ENCODE measurements at regions not wholly inside any gene's neighbourhood (a gene's known extent, or its start where the extent isn't known, plus 50 kb on each side); places are given as distances from the start of the nearest gene placed in this dataset.
"Not testable (repeated sequence)": the region's sequence is repeated elsewhere in the genome, so short reads cannot be mapped to it uniquely, and the experiment has no call there.

DNA sequence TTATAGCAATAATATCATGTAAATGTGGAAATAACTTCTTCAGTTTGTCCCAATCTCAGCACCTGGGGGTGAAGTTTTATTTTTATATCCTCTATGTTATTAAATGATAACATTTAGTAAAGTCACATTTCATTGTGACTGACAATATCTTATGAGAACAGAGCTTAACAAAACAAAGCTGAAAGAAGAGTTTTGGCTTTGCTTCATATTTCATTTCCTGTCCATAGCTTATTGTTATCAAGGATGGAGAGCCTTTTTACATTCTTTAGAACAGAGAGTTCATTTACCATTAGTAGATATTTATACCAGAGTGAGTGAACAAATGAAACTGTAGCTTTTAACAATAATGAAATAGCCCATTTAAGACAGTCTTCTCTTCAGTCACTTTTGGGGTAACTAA is 231.9 kb upstream of the SGK1 start:
- Mint-ChIP-seq H3K27ac (no peak overlapping the region), H3K27me3 (peaks cover 2 to 15% of the 10 kb centered on the region in 2 donors), H3K36me3 (peaks cover 0 to 4% (median 0%) of the 10 kb centered on the region in 3 donors), H3K4me1 (no peaks in the 10 kb centered on the region), H3K4me3 (no peak overlapping the region), H3K9me3 (no peaks in the 10 kb centered on the region)
- Histone ChIP-seq H3K27ac (ENCODE audit: low read depth, low read length) (no peak overlapping the region), H3K4me3 (ENCODE audit: low read length) (no peak overlapping the region), H3K27me3 (ENCODE audit: insufficient read depth, low read length, poor library complexity, severe bottlenecking) (no peaks in the 10 kb centered on the region), H3K36me3 (ENCODE audit: insufficient read depth, low read length) (no peaks in the 10 kb centered on the region), H3K9me3 (ENCODE audit: low read length) (no peaks in the 10 kb centered on the region), H3K4me1 (ENCODE audit: insufficient read depth, low read length) (no peaks in the 10 kb centered on the region)
- no peak for DNase-seq
- ChIA-PET CTCF (no interaction called here), POLR2A (no interaction called here)

DNA sequence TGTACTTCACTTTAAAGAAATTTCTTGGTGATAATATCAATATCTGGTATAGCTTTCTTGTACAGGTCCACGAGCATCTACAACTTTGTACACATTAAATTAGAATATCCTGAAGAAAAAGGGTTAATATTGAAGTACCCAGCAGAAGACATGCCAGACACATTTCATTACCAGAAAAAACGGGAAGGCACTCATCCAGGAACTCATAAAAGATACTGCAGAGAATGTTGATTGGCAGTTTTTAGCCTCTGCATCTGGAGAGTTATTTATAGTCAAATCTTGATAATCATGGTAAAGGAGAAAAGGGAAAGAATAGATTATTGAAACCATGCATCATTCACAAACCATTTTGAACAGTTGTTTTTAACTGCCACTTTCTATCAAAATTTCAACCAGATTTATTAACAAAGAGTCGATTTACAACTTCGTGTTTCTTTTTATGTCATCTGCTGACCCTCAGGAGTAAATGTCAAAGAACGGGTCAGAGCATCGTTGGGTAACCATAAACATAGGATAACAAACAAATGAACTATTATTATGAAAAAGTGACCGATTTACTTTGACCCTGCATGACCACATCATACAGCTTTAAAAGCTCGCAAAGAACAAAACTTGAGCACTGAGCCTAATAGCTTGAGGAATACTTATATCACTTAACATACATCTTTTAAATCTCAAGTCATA is 229.2 kb upstream of the SGK1 start:
- POLR2A ChIA-PET = no interaction called here
- H3K4me1 Mint-ChIP-seq = peaks cover 5 to 9% (median 8%) of the 10 kb centered on the region in 3 donors

GRCh38 chr6:134544737-134545136 is 226.8 kb upstream of the SGK1 start:
- H3K9me3 ChIP-seq (ENCODE audit: low read length) = no peaks in the 10 kb centered on the region
- no peaks in the 10 kb centered on the region for H3K36me3 ChIP-seq (ENCODE audit: insufficient read depth, low read length)
- H3K4me3 ChIP-seq (ENCODE audit: low read length) = no peak overlapping the region
- ChIA-PET POLR2A (no interaction called here), CTCF (no interaction called here)
- Mint-ChIP-seq H3K36me3 (peaks cover 0 to 4% (median 0%) of the 10 kb centered on the region in 3 donors), H3K4me1 (peaks cover 12 to 17% (median 13%) of the 10 kb centered on the region in 3 donors), H3K27me3 (peaks cover 5 to 12% of the 10 kb centered on the region in 2 donors), H3K9me3 (no peaks in the 10 kb centered on the region), H3K4me3 (no peak overlapping the region), H3K27ac (no peak overlapping the region)
- no peaks in the 10 kb centered on the region for H3K27me3 ChIP-seq (ENCODE audit: insufficient read depth, low read length, poor library complexity, severe bottlenecking)
- H3K27ac ChIP-seq (ENCODE audit: low read depth, low read length) = no peak overlapping the region
- peaks cover 6% of the 10 kb centered on the region for H3K4me1 ChIP-seq (ENCODE audit: insufficient read depth, low read length)
- DNase-seq = no peak

More for the DNA sequence above, 229.2 kb upstream of the SGK1 start:
- H3K9me3 ChIP-seq (ENCODE audit: low read length) = no peaks in the 10 kb centered on the region
- H3K4me1 ChIP-seq (ENCODE audit: insufficient read depth, low read length) = no peaks in the 10 kb centered on the region
- Mint-ChIP-seq H3K27ac (no peak overlapping the region), H3K27me3 (peaks cover 4 to 15% of the 10 kb centered on the region in 2 donors), H3K36me3 (peaks cover 0 to 4% (median 0%) of the 10 kb centered on the region in 3 donors), H3K9me3 (no peaks in the 10 kb centered on the region), H3K4me3 (no peak overlapping the region)
- no peak for DNase-seq
- CTCF ChIA-PET = no interaction called here
- H3K4me3 ChIP-seq (ENCODE audit: low read length) = no peak overlapping the region
- no peaks in the 10 kb centered on the region for H3K36me3 ChIP-seq (ENCODE audit: insufficient read depth, low read length)
- no peak overlapping the region for H3K27ac ChIP-seq (ENCODE audit: low read depth, low read length)
- no peaks in the 10 kb centered on the region for H3K27me3 ChIP-seq (ENCODE audit: insufficient read depth, low read length, poor library complexity, severe bottlenecking)

GRCh38 chr6:134543128-134543527 is 225.2 kb upstream of the SGK1 start:
- no peak overlapping the region for H3K27ac ChIP-seq (ENCODE audit: low read depth, low read length)
- no peaks in the 10 kb centered on the region for H3K9me3 ChIP-seq (ENCODE audit: low read length)
- peaks cover 12 to 19% (median 14%) of the 10 kb centered on the region in 3 donors for H3K4me1 Mint-ChIP-seq
- H3K36me3 Mint-ChIP-seq = peaks cover 0 to 4% (median 0%) of the 10 kb centered on the region in 3 donors
- POLR2A ChIA-PET = no interaction called here
- peaks cover 9% of the 10 kb centered on the region for H3K4me1 ChIP-seq (ENCODE audit: insufficient read depth, low read length)
- H3K9me3 Mint-ChIP-seq = no peaks in the 10 kb centered on the region
- no peak overlapping the region for H3K4me3 Mint-ChIP-seq
- CTCF ChIA-PET = no interaction called here
- peaks cover 5 to 12% of the 10 kb centered on the region in 2 donors for H3K27me3 Mint-ChIP-seq
- peak in 1 of 5 donors; percentile 34 for DNase-seq
- H3K27me3 ChIP-seq (ENCODE audit: insufficient read depth, low read length, poor library complexity, severe bottlenecking) = no peaks in the 10 kb centered on the region
- H3K4me3 ChIP-seq (ENCODE audit: low read length) = no peak overlapping the region
- H3K27ac Mint-ChIP-seq = no peak overlapping the region
- H3K36me3 ChIP-seq (ENCODE audit: insufficient read depth, low read length) = no peaks in the 10 kb centered on the region

DNA sequence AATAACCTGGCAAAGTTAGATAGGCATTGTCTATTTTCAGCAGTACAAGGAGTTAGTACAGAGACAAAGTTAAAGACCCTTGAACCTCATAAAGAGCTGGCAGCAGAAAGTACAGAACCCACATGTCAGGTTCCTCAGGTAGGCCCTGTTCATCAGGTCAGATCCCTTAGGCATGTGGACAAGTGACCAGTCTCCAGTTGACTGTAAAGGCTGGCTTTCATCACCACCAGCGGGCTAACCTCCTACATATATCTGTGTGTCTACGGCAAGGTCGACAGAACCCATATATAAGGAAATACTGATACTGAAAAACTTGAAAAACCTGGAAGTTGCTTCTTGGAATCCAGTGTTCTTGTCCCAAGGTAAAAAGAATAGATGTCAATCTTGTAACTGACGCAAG is 223.1 kb upstream of the SGK1 start:
- Histone ChIP-seq H3K4me1 (ENCODE audit: insufficient read depth, low read length) (peaks cover 9% of the 10 kb centered on the region), H3K27me3 (ENCODE audit: insufficient read depth, low read length, poor library complexity, severe bottlenecking) (no peaks in the 10 kb centered on the region), H3K4me3 (ENCODE audit: low read length) (no peak overlapping the region), H3K36me3 (ENCODE audit: insufficient read depth, low read length) (no peaks in the 10 kb centered on the region), H3K9me3 (ENCODE audit: low read length) (no peaks in the 10 kb centered on the region), H3K27ac (ENCODE audit: low read depth, low read length) (no peak overlapping the region)
- ChIA-PET POLR2A (no interaction called here), CTCF (no interaction called here)
- Mint-ChIP-seq H3K4me3 (no peak overlapping the region), H3K4me1 (peaks cover 12 to 19% (median 14%) of the 10 kb centered on the region in 3 donors), H3K27ac (no peak overlapping the region), H3K27me3 (peaks cover 5 to 7% of the 10 kb centered on the region in 2 donors), H3K9me3 (no peaks in the 10 kb centered on the region), H3K36me3 (no peaks in the 10 kb centered on the region)
- DNase-seq = no peak

GRCh38 chr6:134539865-134540323 is 222.0 kb upstream of the SGK1 start:
- H3K27ac ChIP-seq (ENCODE audit: low read depth, low read length) = no peak overlapping the region
- no peak for DNase-seq
- H3K4me1 ChIP-seq (ENCODE audit: insufficient read depth, low read length) = peaks cover 9% of the 10 kb centered on the region
- H3K9me3 ChIP-seq (ENCODE audit: low read length) = no peaks in the 10 kb centered on the region
- ChIA-PET POLR2A (no interaction called here), CTCF (no interaction called here)
- Mint-ChIP-seq H3K9me3 (no peaks in the 10 kb centered on the region), H3K4me3 (no peak overlapping the region), H3K27ac (no peak overlapping the region), H3K4me1 (peaks cover 12 to 19% (median 14%) of the 10 kb centered on the region in 3 donors), H3K36me3 (no peaks in the 10 kb centered on the region), H3K27me3 (peaks cover 5 to 7% of the 10 kb centered on the region in 2 donors)
- no peaks in the 10 kb centered on the region for H3K36me3 ChIP-seq (ENCODE audit: insufficient read depth, low read length)
- no peaks in the 10 kb centered on the region for H3K27me3 ChIP-seq (ENCODE audit: insufficient read depth, low read length, poor library complexity, severe bottlenecking)
- no peak overlapping the region for H3K4me3 ChIP-seq (ENCODE audit: low read length)

DNA sequence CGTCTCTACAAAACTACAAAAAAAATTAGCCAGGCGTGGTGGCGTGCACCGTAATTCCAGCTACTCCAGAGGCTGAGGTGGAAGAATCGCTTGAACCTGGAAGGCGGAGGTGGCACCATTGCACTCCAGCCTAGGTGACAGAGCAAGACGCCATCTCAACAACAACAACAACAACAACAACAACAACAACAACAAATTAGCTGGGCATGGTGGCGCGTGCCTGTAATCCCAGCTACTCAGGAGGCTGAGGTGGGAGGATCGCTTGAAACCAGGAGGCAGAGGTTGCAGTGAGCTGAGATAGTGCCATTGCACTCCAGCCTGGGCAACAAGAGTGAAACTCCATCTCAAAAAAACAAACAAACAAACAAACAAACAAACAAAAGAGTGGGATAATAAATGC is 219.9 kb upstream of the SGK1 start:
- CTCF ChIA-PET; H3K36me3 ChIP-seq (ENCODE audit: insufficient read depth, low read length): not testable (repeated sequence)

DNA sequence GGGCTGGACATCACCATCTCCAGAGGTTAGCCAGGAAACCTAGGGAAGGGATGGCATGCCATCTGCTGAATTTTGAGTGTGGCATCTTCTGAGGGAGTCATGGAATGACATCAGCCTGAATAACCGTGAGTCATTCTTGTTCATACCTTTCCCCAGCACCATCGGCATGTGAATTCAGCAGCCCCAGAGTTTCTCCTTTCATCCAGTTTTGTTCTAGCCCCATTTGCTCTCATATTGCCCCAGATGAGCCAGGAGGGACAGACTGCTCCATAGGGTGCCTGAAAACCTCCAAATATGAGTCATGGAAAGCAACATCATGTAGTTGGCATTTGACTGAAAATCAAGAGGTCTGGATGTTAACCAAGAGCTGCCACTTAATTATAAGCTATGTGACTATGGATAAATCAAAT is 219.2 kb upstream of the SGK1 start:
- Mint-ChIP-seq H3K4me3 (no peak overlapping the region), H3K27ac (peak overlapping the region in 1 of 8 donors; percentile 25), H3K9me3 (no peaks in the 10 kb centered on the region), H3K27me3 (peaks cover 3 to 7% of the 10 kb centered on the region in 2 donors), H3K36me3 (no peaks in the 10 kb centered on the region), H3K4me1 (peaks cover 8 to 14% (median 10%) of the 10 kb centered on the region in 3 donors)
- H3K4me1 ChIP-seq (ENCODE audit: insufficient read depth, low read length) = peaks cover 18% of the 10 kb centered on the region
- ChIA-PET POLR2A (no interaction called here), CTCF (no interaction called here)
- DNase-seq = no peak
- no peaks in the 10 kb centered on the region for H3K36me3 ChIP-seq (ENCODE audit: insufficient read depth, low read length)
- H3K27ac ChIP-seq (ENCODE audit: low read depth, low read length) = no peak overlapping the region
- H3K27me3 ChIP-seq (ENCODE audit: insufficient read depth, low read length, poor library complexity, severe bottlenecking) = no peaks in the 10 kb centered on the region
- H3K9me3 ChIP-seq (ENCODE audit: low read length) = no peaks in the 10 kb centered on the region
- no peak overlapping the region for H3K4me3 ChIP-seq (ENCODE audit: low read length)

More for the DNA sequence above, 219.9 kb upstream of the SGK1 start:
- H3K9me3 ChIP-seq (ENCODE audit: low read length); H3K27me3 Mint-ChIP-seq; POLR2A ChIA-PET; H3K27ac Mint-ChIP-seq; H3K27ac ChIP-seq (ENCODE audit: low read depth, low read length); DNase-seq; H3K9me3 Mint-ChIP-seq; H3K4me3 Mint-ChIP-seq; H3K4me3 ChIP-seq (ENCODE audit: low read length); H3K36me3 Mint-ChIP-seq; H3K27me3 ChIP-seq (ENCODE audit: insufficient read depth, low read length, poor library complexity, severe bottlenecking): not testable (repeated sequence)
- peaks cover 18% of the 10 kb centered on the region for H3K4me1 ChIP-seq (ENCODE audit: insufficient read depth, low read length)
- H3K4me1 Mint-ChIP-seq = peaks cover 8 to 15% (median 11%) of the 10 kb centered on the region in 3 donors
